ENCODE measurements at regions not wholly inside any gene's neighbourhood (a gene's known extent, or its start where the extent isn't known, plus 50 kb on each side); places are given as distances from the start of the nearest gene placed in this dataset.
"Not testable (repeated sequence)": the region's sequence is repeated elsewhere in the genome, so short reads cannot be mapped to it uniquely, and the experiment has no call there.

GRCh38 chr9:40962461-40962860, 166.0 kb downstream of the FOXD4L6 start:
- DNase-seq; intact Hi-C loops (cut with DNase I); H3K4me1 ChIP-seq; H3K9me3 ChIP-seq; H3K36me3 ChIP-seq; H3K4me3 ChIP-seq; H3K27ac ChIP-seq; FAIRE-seq; ATAC-seq; H3K27me3 ChIP-seq: not testable (repeated sequence)
- WGBS, 2 donors = 47 to 74% methylated on average over 3 of the region's 6 CpGs

- ATAC-seq; H3K4me3 ChIP-seq; H3K9me3 ChIP-seq; intact Hi-C loops (cut with DNase I); H3K27ac ChIP-seq; FAIRE-seq; H3K4me1 ChIP-seq; H3K36me3 ChIP-seq; H3K27me3 ChIP-seq: not testable (repeated sequence)
- DNase-seq = peak in 1 of 6 donors; percentile 77
- WGBS, 2 donors = 87 to 91% methylated on average over 17 of the region's 17 CpGs
These were observed 176.5 kb downstream of the FOXD4L6 start for GRCh38 chr9:40951876-40952494.

GRCh38 chr9:40946228-40946627, 182.3 kb downstream of the FOXD4L6 start:
- H3K27ac ChIP-seq; H3K36me3 ChIP-seq; intact Hi-C loops (cut with DNase I); H3K4me3 ChIP-seq; DNase-seq; H3K9me3 ChIP-seq; FAIRE-seq; H3K4me1 ChIP-seq; H3K27me3 ChIP-seq; ATAC-seq: not testable (repeated sequence)
- 88 to 92% methylated on average over 8 of the region's 8 CpGs for WGBS, 2 donors

GRCh38 chr9:40942730-40943129, 185.8 kb downstream of the FOXD4L6 start:
- H3K36me3 ChIP-seq; H3K27ac ChIP-seq; H3K4me1 ChIP-seq; intact Hi-C loops (cut with DNase I); ATAC-seq; FAIRE-seq; DNase-seq; H3K9me3 ChIP-seq; H3K27me3 ChIP-seq; H3K4me3 ChIP-seq: not testable (repeated sequence)
- WGBS, 2 donors = 62 to 69% methylated on average over 4 of the region's 4 CpGs

GRCh38 chr9:40939888-40940209, 188.6 kb downstream of the FOXD4L6 start:
- H3K27me3 ChIP-seq; H3K4me3 ChIP-seq; H3K36me3 ChIP-seq; H3K9me3 ChIP-seq; DNase-seq; ATAC-seq; H3K4me1 ChIP-seq; FAIRE-seq; intact Hi-C loops (cut with DNase I); H3K27ac ChIP-seq: not testable (repeated sequence)
- 80 to 90% methylated on average over 1 of the region's 1 CpG for WGBS, 2 donors

- ATAC-seq; H3K27me3 ChIP-seq; H3K27ac ChIP-seq; intact Hi-C loops (cut with DNase I); H3K4me1 ChIP-seq; H3K9me3 ChIP-seq; H3K4me3 ChIP-seq; H3K36me3 ChIP-seq; DNase-seq; FAIRE-seq: not testable (repeated sequence)
- WGBS, 2 donors = 67 to 84% methylated on average over 15 of the region's 15 CpGs
These were observed 189.1 kb downstream of the FOXD4L6 start for GRCh38 chr9:40939201-40939887.

GRCh38 chr9:40935336-40935735, 193.1 kb downstream of the FOXD4L6 start:
- FAIRE-seq = no peak
- no peak for ATAC-seq
- H3K4me1 ChIP-seq = no peaks in the 10 kb centered on the region
- no peaks in the 10 kb centered on the region for H3K36me3 ChIP-seq
- H3K27me3 ChIP-seq = no peaks in the 10 kb centered on the region
- 67 to 82% methylated on average over 7 of the region's 7 CpGs for WGBS, 2 donors
- no peak for TF ChIP-seq CTCF (IDR thresholded peaks at IDR 0.05)
- no peak for DNase-seq
- intact Hi-C loops (cut with DNase I) = no loop called here
- H3K27ac ChIP-seq = no peak overlapping the region
- no peaks in the 10 kb centered on the region for H3K9me3 ChIP-seq
- H3K4me3 ChIP-seq = no peak overlapping the region

- DNase-seq; H3K36me3 ChIP-seq; H3K27me3 ChIP-seq; intact Hi-C loops (cut with DNase I); H3K4me3 ChIP-seq; H3K9me3 ChIP-seq; FAIRE-seq; ATAC-seq; H3K27ac ChIP-seq; H3K4me1 ChIP-seq: not testable (repeated sequence)
- WGBS, 2 donors = 84 to 93% methylated on average over 3 of the region's 3 CpGs
These were observed 194.0 kb downstream of the FOXD4L6 start for GRCh38 chr9:40934480-40934879.

- H3K4me1 ChIP-seq; ATAC-seq; H3K9me3 ChIP-seq; H3K27ac ChIP-seq; FAIRE-seq; H3K4me3 ChIP-seq; H3K27me3 ChIP-seq; DNase-seq; H3K36me3 ChIP-seq; intact Hi-C loops (cut with DNase I): not testable (repeated sequence)
- 83 to 85% methylated on average over 4 of the region's 4 CpGs for WGBS, 2 donors
These were observed 198.1 kb downstream of the FOXD4L6 start for GRCh38 chr9:40930426-40930825.

GRCh38 chr9:40929488-40929845, 199.0 kb downstream of the FOXD4L6 start:
- intact Hi-C loops (cut with DNase I); H3K27ac ChIP-seq: not testable (repeated sequence)

More at GRCh38 chr9:40929488-40929845, 199.0 kb downstream of the FOXD4L6 start:
- H3K27me3 ChIP-seq, H3K4me3 ChIP-seq, H3K4me1 ChIP-seq, H3K36me3 ChIP-seq, H3K9me3 ChIP-seq, FAIRE-seq, ATAC-seq, DNase-seq: not testable (repeated sequence)
- WGBS, 2 donors = 49 to 80% methylated on average over 6 of the region's 6 CpGs
